ENCODE measurements at regions not wholly inside any gene's neighbourhood (a gene's known extent, or its start where the extent isn't known, plus 50 kb on each side); places are given as distances from the start of the nearest gene placed in this dataset.

DNA sequence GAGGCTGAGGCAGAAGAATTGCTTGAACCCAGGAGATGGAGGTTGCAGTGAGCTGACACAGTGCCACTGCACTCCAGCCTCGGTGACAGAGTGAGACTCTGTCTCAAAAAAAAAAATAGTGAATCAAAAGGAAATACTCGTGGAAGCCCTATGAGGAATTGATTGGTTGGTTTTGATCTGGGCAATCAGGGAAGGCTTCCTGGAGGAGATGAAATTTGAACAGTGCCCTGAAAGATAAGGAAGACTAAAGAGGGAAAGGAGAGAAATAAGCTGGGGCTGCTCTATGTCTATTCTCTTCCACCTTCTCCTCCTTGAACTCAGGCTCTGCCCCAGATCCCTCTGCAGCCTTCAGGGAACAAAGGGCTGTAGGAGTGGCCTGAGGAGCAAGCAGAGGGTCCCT, 54.1 kb downstream of the IRF2BPL start:
- in situ Hi-C loops (cut with HindIII; ENCODE audit: low sequenced_read_pairs) = no loop called here

DNA sequence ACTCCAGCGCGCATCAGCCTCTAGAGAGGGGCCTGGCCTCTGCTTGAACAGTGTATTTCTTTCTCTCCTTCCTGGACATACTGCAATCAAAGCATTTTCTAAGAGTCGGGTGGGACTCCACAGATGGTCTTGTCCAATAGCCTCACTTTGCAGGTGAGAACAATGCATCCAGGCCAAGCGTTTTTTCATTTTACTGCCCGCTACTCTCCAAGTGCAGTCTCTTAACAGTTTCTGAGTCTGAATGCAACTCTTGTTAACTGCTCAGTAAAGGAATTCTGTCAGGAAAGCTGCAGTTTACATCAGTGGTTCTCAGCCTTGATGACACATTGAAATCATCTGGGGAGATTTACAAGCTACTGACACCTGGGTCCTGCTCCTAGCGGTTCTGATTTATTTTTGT, 57.0 kb downstream of the IRF2BPL start:
- in situ Hi-C loops (cut with HindIII; ENCODE audit: low sequenced_read_pairs) = no loop called here

DNA sequence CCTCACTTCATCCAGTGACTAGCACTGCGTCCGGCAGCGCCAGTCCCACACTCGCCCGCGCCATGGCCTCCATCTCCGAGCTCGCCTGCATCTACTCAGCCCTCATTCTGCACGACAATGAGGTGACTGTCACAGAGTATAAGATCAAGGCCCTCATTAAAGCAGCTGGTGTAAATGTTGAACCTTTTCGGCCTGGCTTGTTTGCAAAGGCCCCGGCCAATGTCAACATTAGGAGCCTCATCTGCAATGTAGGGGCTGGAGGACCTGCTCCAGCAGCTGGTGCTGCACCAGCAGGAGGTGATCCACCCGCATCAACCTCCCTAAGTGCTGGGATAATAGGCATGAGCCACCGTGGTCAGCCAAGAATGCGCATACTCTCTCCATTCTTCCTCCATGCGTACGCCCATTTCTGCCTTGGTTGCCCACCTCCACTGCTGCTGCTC, 59.9 kb downstream of the IRF2BPL start:
- in situ Hi-C loops (cut with HindIII; ENCODE audit: low sequenced_read_pairs) = no loop called here

DNA sequence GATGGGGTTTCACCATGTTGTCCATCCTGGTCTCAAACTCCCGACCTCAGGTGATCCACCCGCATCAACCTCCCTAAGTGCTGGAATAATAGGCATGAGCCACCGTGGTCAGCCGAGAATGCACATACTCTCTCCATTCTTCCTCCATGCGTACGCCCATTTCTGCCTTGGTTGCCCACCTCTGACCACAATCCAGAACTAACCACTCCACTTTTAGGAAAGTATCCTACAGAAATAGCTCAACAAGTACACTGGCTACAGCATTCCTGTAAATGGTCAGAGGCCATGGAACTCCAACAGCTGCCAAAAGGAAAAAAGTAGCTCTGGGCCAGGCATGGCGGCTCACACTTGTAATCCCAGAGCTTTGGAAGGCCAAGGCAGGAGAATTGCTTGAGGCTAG, 60.7 kb downstream of the IRF2BPL start:
- in situ Hi-C loops (cut with HindIII; ENCODE audit: low sequenced_read_pairs) = no loop called here

DNA sequence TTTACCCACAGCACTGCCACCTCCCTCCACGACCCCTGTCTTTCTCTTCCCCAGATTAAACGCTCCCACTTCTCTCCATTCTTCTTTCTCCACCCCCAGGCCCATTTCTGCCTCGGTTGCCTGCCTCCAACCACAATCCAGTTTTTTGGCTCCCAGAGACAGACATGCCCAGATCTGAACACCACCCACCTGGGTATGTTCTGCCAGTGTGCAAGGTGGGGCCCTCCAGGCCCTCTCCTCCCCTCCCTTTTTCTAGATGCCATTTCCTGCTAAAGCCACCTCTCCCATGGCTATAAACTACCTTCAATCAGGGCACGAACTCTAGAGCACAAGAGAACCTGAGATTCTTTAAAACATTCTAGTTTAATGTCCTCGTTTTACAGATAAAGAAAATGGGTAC, 63.3 kb downstream of the IRF2BPL start:
- in situ Hi-C loops (cut with HindIII; ENCODE audit: low sequenced_read_pairs) = no loop called here

DNA sequence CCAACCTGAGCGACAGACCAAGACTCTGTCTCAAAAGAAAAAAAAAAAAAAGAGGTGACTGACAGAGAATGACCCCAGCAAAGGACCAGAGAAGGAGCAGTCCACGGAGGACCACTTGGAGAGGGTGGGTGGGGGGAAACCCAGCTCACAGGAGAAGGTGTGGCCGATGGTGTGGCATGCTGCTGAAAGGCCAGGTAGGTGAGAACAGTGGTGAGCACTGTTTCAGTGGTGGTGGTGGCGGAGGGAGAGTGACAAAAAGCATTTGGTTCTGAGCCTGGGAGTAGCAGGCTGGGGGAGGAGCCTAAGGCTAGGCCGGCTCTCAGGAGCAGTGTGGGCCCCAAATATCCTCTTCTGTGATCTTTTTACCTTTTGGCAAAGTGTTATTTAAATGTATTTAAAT, 63.8 kb downstream of the IRF2BPL start:
- in situ Hi-C loops (cut with HindIII; ENCODE audit: low sequenced_read_pairs) = no loop called here

DNA sequence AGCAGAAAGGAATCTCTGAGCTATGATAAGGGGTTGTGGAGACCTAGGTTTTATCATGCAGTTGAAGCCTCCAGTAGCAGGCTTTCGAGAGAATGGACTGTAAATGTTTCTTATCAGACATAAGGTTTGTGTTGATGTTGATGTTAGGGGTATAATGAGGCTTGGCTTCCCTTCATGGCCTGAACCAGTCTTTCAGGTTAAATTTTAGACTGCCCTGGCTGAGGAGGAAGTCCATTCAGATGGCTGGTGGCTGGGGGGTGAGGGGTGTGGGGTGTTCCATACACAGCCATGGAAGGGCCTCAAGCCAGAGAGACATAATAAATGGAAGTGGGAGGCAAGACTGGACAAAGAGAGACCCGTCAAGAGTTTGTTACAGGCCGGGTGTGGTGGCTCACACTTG, 65.1 kb downstream of the IRF2BPL start:
- in situ Hi-C loops (cut with HindIII; ENCODE audit: low sequenced_read_pairs) = no loop called here

DNA sequence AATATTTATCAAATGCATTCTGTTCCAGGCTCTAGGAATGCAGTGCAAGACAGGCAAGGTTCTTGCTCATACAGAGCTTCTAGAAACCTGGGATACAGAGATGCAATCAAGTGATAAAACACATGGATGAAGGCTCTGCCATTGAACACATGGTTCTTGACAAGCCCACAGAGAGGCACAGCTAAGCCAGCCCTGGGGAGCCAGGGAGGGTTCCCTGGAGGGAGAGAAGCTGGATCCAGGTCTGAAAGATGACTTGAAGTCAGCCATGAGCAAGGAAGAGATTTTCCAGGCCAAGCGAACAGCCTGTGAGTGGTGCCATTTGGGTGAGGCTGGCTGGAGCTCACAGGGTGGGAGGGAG, 66.2 kb downstream of the IRF2BPL start:
- in situ Hi-C loops (cut with HindIII; ENCODE audit: low sequenced_read_pairs) = no loop called here

DNA sequence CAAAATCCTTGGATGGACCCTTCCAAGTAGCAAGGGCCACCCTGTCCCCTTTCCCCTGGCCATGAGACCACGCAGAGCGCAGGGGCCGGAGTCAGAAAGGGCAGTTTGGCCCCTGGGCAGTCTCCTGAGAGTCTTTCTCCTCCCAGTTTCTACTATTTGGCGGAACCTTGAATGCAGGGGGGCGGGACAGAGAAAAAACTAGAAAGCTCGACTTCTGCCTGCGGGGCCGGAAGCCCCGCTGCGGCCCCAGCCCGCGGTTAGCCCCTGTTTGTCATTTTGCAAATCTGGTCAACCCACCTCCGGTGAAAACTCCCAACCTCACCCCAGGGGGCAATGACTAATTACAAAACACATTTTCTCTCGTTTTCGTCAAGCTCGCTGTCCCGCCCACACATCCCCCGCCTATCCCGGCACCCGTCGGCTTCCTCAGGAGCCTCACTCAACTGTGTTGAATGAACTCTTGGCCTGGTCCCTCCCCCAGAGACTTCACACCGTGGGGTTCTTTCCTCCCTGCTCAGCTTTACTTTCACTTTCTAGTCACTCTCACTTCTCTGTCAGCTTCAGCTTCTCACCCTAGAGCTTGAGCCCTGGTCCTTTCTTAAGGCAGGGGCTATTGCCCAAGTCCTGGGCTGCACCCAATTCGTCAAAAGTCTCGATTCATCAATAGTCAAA, 66.7 kb downstream of the IRF2BPL start:
- in situ Hi-C loops (cut with HindIII; ENCODE audit: low sequenced_read_pairs) = no loop called here

DNA sequence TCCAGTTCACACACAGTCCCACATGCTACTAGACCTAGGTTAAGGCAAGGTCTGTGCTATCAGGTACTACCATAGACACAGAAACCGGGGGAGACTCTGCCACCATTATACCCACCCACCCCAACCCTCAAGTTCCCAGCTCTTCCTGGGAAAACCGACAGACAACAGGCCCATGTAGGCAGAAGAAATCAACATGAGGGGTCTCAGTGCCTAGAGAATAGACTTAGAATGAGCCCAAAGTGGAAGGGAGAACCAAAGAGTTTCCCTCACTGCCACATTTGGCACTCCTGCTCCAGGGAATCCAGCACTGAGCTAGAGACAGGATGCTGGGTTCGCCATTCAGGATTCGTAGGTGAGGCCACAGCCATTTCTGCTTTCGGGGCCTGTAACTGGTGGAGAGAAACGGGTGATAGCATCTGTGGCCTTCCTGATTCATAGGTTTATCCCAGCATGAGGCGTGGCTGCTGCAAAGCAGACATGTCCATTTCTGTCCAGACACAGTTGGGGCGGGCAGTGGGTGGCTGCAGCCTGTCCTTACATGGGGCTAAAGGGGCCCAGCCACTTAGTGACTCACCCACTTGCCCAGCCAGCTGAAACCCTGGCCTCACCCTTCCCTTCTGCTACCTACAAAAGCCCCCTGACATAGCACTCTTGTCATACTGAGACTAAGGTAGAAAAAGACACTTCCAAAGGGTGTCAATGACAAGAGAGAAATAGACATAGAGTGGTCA, 69.4 kb downstream of the IRF2BPL start:
- in situ Hi-C loops (cut with HindIII; ENCODE audit: low sequenced_read_pairs) = loop anchor here (10.0 kb wide), 1 partner anchor 86 kb away; no protein-coding TSS in a partner anchor

DNA sequence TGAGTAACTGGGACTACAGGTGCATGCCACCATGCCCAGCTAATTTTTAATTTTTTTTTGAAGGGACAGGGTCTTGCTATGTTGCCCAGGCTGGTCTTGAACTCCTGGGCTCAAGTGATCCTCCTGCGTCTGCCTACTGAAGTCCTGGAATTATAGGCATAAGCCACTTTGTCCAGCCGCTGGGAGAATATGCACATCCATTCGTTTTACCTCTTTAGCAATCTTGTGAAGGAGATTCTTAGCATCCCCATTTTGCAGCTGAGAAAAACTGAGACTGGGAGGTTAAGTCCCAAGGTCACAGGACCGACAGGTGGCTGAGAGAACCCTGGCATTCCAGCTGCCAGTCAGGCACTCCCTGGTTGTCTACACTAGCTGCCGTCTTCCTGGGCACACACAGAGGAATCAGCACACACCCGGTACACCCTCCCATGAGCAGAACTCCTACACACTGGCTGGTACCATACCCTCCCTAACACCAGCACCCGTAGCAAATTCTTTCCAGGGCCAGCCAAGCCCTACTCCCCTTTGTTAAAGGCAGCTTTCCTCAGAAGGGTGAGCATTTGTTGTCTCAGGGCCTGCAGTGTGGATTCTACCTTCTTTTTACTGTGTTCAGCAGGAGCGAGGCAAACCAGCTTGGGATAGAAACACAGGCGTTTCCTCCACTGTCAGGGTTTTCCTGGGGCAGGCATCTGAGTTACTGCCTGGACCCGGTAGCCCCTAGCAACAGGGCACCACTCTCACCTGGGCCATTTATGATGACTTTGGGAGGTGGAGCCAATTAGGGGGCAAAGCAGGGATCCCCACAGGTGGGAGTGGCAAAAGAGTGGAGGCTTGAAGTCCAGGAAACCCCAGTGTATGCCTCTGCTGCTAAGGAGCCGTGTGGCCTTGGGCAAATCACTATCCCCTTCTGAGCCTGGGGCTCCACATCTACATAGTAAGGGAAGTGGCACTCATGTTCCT, 70.2 kb downstream of the IRF2BPL start:
- in situ Hi-C loops (cut with HindIII; ENCODE audit: low sequenced_read_pairs) = loop anchor here (10.0 kb wide), 1 partner anchor 87 kb away; no protein-coding TSS in a partner anchor

DNA sequence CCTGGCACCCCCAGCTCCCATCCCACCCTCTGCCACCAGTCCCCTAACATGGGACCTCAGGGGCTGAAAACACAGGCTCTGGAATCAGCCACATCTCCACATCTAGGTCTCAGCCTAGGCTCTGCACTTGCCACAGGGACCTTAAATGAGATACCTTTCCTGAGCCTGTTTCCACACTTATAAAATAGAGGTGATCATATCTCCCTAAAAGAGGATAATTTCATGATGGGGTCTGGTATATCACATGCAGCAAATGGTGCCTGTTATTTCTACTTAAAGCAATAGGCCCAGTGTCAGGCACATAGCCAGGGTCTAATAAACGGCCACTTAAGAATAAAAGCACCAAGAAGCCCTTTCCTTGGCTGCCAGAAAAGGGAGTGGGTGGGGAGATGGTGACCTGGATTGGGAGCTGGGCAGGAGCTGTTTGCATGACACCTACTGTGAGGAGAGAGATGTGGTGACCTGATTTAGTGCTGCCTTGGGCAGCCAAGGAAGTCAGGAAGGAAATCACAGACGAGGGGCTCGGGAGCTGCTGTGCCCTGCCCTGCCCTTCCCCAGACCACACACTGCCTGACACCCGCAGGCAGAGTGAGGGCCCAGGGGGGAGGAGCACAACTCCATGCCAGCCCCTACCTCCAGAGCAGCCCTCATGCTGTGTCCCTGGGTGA, 71.2 kb downstream of the IRF2BPL start:
- in situ Hi-C loops (cut with HindIII; ENCODE audit: low sequenced_read_pairs) = loop anchor here (10.0 kb wide), 1 partner anchor 87 kb away; no protein-coding TSS in a partner anchor

DNA sequence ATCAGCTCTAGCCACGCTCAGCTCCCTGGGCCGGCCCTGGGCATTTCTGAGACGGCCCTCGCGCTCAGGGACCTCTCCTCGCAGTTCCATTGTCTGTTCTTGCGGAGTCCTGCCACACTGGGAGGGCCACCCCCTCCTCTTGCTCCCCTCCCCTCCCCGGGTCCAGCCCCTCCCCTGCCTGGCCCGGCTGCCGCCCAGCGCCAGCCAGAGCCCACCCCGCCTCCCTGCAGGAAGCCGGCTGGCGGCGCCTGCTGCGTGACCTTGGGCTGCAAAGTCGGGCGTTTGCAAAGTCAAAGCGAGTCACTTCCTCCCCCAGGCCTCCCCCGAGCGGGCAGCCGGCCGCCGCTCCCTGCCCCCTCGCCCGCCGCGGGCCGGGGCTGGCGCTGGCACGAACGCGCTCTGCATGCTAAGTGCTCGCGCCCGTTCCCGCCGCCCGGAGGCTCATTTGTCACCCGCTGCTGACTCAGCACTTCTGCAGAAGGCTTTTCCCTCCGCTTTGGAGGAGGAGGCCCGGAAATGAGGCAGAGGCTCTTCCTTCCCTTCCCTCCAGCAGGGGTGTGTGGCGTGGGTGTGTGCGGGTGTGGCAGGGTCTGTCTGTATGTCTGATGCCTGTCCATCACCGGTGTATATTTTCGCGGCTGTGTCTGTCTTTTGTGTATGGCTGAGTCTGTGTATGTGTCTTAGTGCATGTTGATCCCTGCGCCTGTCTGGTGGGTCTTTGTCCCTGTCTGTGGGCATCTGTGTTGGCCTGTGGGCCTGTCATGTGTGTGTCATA, 72.0 kb downstream of the IRF2BPL start:
- in situ Hi-C loops (cut with HindIII; ENCODE audit: low sequenced_read_pairs) = loop anchor here (10.0 kb wide), 1 partner anchor 88 kb away; no protein-coding TSS in a partner anchor

DNA sequence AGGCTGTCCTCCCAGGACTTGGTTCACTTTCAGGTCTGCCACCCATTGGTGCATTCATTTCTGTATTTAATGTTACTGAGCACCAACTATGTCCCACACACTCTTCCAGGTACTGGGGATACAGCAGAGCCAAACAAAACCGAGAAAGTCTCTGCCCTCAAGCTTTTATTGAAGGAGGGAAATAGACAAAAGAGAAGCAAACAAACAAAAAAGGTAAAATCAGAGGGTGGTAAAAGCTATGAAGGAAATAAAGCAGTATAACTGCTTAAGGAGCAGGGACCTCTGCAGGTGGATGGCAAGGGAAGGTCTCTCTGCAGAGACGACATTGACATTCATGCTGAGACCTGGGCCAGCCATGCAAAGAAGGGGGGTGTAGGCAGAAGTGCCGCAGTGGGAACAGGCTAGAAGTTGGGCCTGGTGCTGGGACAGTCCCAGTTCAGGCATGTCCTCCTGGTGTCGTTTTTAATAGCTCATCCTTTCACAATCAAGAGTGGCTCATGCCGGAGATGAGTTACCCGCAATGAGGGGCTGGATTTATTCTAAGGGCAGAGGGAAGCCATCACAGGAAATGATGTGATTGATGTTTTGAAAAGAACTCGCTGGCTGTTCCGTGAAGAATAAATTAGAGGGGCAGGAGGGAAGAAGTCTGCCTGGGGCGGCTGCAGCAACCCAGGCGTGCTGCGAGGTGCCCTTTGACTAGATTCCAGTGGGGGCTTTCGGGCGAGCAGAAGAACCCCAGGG, 72.8 kb downstream of the IRF2BPL start:
- in situ Hi-C loops (cut with HindIII; ENCODE audit: low sequenced_read_pairs) = loop anchor here (10.0 kb wide), 1 partner anchor 89 kb away; no protein-coding TSS in a partner anchor

DNA sequence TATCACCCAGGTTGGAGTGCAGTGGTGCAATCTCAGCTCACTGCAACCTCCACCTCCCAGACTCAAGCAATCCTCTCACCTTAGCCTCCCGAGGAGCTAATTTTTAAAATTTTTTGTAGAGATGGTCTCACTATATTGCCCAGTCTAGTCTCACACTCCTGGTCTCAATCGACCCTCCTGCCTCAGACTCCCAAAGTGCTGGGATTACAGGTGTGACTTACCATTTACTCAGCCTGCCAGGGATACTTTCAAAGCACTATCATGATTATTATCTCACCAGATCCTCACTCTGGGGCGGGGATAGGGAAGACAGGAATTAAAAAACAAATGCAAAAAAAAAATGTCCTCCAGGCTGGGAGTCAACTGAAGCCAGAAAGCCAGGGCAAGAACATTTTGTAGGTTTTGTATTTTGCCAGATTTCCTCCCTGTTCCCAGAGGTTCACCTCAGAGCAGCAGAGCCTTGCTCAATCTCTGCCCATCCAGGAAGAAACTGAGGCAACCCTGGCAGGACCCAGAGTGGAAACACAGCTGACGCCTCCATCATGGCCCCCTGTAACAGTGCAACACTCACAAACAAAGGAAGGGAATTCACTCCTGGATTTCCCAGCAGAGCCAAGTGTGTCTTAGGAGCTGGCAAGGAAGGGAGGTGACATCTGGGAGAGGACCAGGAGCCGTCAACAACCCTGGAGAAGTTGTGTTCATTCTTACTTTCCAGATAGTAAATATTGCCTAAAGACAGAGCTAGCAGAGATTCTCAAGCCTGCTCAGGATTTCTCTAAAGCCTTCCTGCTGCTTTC, 73.9 kb downstream of the IRF2BPL start:
- in situ Hi-C loops (cut with HindIII; ENCODE audit: low sequenced_read_pairs) = loop anchor here (10.0 kb wide), 1 partner anchor 90 kb away; no protein-coding TSS in a partner anchor

DNA sequence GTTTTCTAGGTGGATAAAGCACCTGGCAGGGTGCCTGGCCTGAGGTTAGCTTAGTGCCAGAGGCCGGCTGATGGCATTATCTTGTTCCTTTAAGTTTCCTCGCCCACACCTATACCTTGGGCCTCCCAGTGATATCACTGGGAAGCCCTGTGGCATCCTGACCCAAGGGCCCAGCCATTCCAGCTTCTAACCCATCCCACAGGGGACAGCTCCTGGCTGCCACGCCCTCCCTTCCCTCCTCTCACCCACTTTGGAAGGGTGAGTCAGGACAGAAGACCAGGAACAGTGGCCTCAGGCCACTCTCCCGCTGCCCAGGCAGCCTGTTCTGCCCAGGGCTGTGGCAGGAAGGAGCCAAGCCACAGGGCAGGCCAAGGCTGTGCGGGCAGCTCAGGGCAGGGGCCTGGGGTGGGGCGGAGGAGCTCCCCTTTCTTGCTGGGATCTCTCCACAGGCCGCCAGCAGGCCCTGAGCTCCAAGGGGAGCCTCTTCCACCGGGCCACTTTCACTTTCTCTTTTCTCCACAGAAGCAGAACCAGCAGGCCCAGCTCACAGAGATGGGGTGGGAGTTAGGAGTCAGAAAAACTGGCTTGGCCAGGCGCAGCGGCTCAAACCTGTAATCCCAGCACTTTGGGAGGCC, 75.1 kb downstream of the IRF2BPL start:
- in situ Hi-C loops (cut with HindIII; ENCODE audit: low sequenced_read_pairs) = loop anchor here (10.0 kb wide), 1 partner anchor 91 kb away; no protein-coding TSS in a partner anchor

DNA sequence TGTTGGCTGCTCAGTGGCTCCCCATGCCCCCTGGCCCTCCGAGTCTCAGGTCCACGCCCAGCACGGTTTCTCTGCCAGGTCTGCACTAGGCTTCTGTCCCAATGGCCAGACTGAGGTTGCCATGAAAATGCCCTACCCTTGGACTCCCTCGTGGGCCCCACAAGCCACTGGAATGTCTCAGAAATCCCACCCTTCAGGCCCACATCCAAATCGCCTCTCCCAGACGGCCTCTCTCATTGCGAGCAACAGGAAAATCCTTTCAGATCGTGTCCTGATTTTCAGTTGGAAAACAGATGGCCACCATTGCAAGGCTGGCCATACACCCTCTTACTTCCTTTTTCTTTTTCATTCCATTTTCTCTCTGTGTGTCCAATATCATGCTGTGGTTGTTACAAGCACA, 77.3 kb downstream of the IRF2BPL start:
- in situ Hi-C loops (cut with HindIII; ENCODE audit: low sequenced_read_pairs) = loop anchor here (10.0 kb wide), 1 partner anchor 94 kb away; no protein-coding TSS in a partner anchor

Data from DLD1 (cell line).